Epithelial cell of esophagus (primary cell): ENCODE measurements at regions not wholly inside any gene's neighbourhood (a gene's known extent, or its start where the extent isn't known, plus 50 kb on each side); places are given as distances from the start of the nearest gene placed in this dataset.

Experiments used
- DNase-seq: peaks from one replicate; pipeline ENCODE4 v3.0.0; 2010; ENCODE audit warnings: low read depth
- H3K4me3 ChIP-seq: 2 replicates; pipeline ENCODE4 v1.5.1; 2011; ENCODE audit warnings: mild to moderate bottlenecking, low read length, control low read depth
- CTCF ChIP-seq: IDR thresholded peaks from 2 replicates; pipeline ENCODE4 v1.5.1; 2011; ENCODE audit warnings: low read depth, mild to moderate bottlenecking, low read length, control low read depth, inconsistent platforms; ENCODE audit not compliant: insufficient read depth; ENCODE audit errors: missing control alignments

GRCh38 chr3:163129287-163129686 is 1632.7 kb downstream of the OTOL1 start:
- no peak for DNase-seq
- no peak overlapping the region for H3K4me3 ChIP-seq
- no peak for TF ChIP-seq CTCF

GRCh38 chr3:163126115-163126514 is 1629.5 kb downstream of the OTOL1 start:
- H3K4me3 ChIP-seq = no peak overlapping the region
- no peak for TF ChIP-seq CTCF
- no peak for DNase-seq
